ENCODE measurements at regions not wholly inside any gene's neighbourhood (a gene's known extent, or its start where the extent isn't known, plus 50 kb on each side); places are given as distances from the start of the nearest gene placed in this dataset.
"Not testable (repeated sequence)": the region's sequence is repeated elsewhere in the genome, so short reads cannot be mapped to it uniquely, and the experiment has no call there.

DNA sequence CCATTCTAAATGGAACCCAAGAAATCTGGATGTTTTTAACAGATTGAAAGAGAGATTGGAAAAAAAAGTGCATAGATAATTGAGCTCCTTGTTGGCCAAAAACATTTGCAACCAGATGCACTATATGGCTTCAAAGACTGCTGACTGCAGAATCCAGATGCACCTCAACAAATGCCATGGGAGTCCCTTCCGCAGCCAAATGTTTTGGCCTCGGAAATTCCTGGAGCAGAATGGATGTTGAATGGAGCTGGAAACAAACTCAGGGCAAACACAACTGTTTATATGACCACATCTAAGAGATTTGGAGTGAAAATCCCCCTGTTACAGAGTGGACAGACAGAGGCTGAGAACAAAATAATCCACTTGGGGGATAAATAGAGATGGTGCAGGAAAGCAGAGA, 285.0 kb upstream of the NFIA start:
- no peak for DNase-seq
- in situ Hi-C loops (cut with MboI; ENCODE audit: low pct_unique_long_range_greater_than_20kb, low sequenced_read_pairs): no loop called here

- no peak for DNase-seq
- in situ Hi-C loops (cut with MboI; ENCODE audit: low pct_unique_long_range_greater_than_20kb, low sequenced_read_pairs): no loop called here
Observed at GRCh38 chr1:60791226-60791625, 291.1 kb upstream of the NFIA start.

DNA sequence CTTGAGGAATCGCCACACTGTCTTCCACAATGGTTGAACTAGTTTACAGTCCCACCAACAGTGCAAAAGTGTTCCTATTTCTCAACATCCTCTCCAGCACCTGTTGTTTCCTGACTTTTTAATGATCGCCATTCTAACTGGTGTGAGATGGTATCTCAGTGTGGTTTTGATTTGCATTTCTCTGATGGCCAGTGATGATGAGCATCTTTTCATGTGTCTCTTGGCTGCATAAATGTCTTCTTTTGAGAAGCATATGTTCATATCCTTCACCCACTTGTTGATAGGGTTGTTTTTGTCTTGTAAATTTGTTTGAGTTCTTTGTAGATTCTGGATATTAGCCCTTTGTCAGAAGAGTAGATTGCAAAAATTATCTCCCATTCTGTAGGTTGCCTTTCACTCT, 309.3 kb upstream of the NFIA start:
- DNase-seq; in situ Hi-C loops (cut with MboI; ENCODE audit: low pct_unique_long_range_greater_than_20kb, low sequenced_read_pairs): not testable (repeated sequence)

DNA sequence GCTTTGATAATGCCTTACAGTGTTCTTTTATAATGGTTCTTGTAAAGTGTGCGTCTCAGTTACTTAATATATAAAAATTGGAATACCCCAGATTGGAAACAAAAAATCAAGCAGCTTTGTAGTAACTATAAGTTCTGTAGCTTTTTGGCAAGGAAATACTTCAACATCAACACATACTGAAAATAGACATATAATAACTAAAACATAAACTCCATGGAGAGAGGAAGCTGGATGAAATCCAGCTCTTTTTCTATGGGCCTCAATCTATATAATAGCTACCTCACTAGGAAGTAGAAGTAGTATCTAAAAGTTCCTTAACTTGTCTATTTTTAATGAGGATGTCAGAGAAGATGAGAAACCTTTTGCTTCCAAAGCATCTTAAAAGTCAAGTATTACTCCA, 313.3 kb upstream of the NFIA start:
- in situ Hi-C loops (cut with MboI; ENCODE audit: low pct_unique_long_range_greater_than_20kb, low sequenced_read_pairs): no loop called here
- DNase-seq: no peak

DNA sequence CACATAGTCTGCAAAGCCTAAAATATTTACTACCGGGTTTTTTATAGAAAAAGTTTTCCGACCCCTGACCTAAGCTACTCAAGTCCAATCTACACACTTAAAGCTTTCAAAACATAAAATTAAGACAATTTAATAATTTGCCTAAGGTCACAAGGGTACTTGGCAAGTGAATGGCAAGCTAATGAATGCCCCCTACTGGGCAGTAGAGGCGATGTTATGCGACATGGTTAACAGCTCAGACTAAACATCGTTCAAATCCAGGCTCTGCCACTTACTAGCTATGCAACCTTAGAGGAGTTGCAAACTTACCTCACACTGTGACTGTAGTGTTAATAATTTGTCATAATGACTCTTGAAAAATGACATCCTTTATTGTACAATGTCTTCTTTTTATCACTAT, 317.2 kb upstream of the NFIA start:
- in situ Hi-C loops (cut with MboI; ENCODE audit: low pct_unique_long_range_greater_than_20kb, low sequenced_read_pairs): no loop called here
- peak; percentile 38 for DNase-seq

DNA sequence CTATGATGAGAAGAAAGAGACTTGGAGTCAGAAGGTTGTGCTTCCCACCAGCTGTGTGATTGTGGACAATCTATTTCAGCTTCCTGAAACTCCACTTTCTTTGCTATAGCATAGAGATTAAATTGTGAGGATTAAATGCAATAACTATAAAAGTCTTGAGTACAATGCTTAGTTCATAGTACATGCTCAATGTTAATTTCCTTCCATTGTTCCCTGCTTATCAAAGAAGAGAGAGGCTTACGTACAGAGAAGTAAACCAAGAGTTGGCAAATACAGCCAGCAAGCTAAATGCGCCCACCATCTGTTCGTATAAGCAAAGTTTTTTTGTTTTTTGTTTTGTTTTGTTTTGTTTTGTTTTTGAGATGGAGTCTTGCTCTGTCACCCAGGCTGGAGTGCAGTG, 317.9 kb upstream of the NFIA start:
- no peak for DNase-seq

DNA sequence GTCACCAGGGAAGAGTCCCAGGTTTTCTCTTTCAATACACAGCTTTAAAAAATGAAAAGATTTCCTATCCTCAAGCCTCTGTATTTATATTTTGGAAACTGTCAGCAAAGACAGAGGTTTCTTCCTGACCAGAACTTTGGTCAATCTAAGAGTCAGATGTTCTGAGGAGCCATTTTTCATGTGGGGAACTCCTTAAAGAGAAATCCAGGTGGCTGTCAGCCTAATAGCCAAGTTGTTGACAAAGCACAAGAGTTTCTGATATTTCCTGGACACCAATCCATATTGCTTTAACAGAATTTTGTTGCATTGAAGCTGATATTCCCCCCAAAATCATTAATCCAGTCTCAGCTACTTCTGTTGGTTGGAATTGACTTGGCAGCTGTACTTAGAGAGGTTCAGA, 318.6 kb upstream of the NFIA start:
- no peak for DNase-seq
- in situ Hi-C loops (cut with MboI; ENCODE audit: low pct_unique_long_range_greater_than_20kb, low sequenced_read_pairs): no loop called here

More for the DNA sequence above, 317.9 kb upstream of the NFIA start:
- in situ Hi-C loops (cut with MboI; ENCODE audit: low pct_unique_long_range_greater_than_20kb, low sequenced_read_pairs): no loop called here

DNA sequence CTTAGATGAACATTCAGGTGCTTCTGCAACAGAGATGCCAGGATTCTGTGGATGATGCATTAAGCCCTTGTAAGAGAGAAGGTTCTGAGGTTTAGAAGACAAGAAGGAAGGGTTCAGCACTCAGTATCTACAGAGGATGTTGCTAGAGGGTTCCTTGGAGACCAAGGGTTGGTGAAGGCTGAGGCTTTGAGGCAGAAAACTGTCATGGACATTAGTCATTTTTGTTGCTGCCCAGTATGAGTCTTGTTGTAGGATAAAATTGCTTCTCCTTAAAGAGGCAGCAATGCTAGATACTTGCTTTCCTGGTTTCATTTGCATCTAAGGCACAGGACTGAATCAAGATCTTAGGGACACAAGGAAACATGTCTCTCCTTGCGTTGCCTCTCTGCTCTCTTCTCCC, 319.4 kb upstream of the NFIA start:
- in situ Hi-C loops (cut with MboI; ENCODE audit: low pct_unique_long_range_greater_than_20kb, low sequenced_read_pairs): no loop called here
- no peak for DNase-seq

- in situ Hi-C loops (cut with MboI; ENCODE audit: low pct_unique_long_range_greater_than_20kb, low sequenced_read_pairs): no loop called here
Observed at GRCh38 chr1:60762176-60762575, 320.2 kb upstream of the NFIA start.

GRCh38 chr1:60759291-60759690, 323.1 kb upstream of the NFIA start:
- DNase-seq: no peak
- in situ Hi-C loops (cut with MboI; ENCODE audit: low pct_unique_long_range_greater_than_20kb, low sequenced_read_pairs): no loop called here

More at GRCh38 chr1:60762176-60762575, 320.2 kb upstream of the NFIA start:
- DNase-seq: no peak

DNA sequence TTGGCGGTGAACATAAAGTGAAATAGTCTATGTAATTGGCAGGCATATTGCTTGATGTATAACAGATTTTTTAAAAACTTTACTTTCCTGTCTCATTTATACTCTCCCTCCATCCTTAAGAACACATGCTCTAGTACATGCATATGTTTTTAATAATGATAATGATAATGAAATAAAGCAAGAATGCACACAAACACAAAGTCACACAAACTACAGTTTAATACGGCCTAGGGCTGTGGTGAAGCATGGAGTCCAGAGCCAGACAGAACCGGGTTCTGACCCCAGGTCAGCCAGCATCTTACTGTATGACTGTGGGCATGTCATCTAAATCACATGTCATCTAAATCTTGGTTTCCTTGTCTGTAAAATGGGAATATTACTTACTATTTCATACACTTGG, 324.9 kb upstream of the NFIA start:
- no peak for DNase-seq
- in situ Hi-C loops (cut with MboI; ENCODE audit: low pct_unique_long_range_greater_than_20kb, low sequenced_read_pairs): no loop called here

DNA sequence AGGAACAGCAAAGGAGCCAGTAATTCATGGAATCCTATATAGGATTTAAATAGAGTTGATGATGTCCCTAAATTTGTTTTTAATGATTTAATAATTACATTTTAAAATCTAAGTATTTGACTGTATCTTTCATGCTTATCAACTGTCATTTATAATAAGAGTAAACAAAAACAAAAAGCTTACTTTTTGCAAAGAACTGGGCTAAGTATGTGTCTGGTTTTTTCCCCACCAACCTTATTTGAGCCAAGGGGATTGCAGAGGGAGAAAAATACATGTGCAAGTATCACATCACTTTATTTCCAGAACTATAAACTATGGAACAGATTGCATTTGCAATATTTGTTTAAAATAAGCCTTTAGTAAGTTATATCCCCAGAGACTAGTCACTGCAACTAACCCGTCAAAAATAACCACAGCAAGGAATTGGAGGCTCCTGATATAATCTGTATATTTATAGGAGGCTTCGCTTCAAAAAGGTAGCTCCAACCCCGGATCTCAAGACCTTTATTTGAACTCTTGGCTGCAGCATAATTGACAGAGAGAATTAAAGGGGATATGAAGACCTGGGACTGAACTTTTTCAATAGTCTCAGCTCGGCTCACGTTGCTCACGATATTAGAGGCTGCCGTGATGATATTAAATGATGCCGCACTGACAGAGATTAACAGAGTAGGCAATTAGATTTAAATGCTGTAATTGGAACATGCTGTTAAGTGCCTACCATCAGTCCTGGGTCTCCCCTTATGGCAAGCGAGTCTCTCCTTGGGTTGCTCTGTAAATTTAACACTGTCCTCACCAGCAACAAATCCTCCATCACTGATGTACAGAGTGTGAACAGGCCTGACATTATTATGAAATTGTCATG, 329.1 kb upstream of the NFIA start:
- DNase-seq: no peak
- in situ Hi-C loops (cut with MboI; ENCODE audit: low pct_unique_long_range_greater_than_20kb, low sequenced_read_pairs): no loop called here

- in situ Hi-C loops (cut with MboI; ENCODE audit: low pct_unique_long_range_greater_than_20kb, low sequenced_read_pairs): no loop called here
- no peak for DNase-seq
Observed at GRCh38 chr1:60751306-60751705, 331.1 kb upstream of the NFIA start.

DNA sequence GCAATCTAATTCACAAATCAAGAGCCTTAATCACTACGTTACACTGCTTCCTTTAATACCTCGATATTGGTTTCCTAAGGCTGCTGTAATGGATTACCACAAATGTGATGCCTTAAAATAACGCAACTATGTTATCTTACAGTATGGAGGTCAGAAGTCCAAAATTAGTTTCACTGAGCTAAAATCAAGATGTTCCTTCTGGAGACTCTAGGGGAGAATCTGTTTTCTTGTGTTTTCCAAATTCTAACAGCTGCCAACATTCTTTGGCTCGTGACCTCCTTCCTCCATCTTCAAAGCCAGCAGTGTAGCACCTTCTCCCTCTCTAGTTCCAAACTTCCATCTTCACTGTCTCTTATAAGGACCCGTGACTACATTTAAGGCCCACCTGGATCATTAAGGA, 335.0 kb upstream of the NFIA start:
- no peak for DNase-seq

DNA sequence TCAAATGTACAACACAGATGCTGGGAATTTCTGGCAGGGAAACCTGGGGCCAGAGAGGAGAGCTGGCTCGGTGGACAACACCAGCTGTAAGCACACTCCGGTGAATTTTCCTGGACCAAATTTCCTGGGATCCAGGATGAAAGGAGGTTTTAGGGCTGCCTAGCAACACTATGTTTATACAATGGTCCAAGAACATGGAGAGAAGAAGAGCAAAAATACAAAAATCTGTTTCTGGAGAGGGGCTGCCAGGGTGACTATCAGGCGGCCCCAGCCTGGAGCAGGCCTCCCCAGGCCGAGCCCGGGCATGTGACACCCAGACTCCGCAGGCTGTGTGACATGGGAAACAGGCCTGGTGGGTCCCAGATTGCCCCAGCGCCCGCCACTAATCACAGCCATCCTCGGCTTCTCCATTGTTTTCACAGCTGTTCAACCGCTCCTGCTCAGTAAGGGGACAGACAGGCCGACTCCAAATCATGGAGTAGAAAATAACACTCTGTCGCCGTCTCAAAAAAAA, 336.0 kb upstream of the NFIA start:
- no peak for DNase-seq
- in situ Hi-C loops (cut with MboI; ENCODE audit: low pct_unique_long_range_greater_than_20kb, low sequenced_read_pairs): no loop called here

More for the DNA sequence above, 335.0 kb upstream of the NFIA start:
- in situ Hi-C loops (cut with MboI; ENCODE audit: low pct_unique_long_range_greater_than_20kb, low sequenced_read_pairs): no loop called here

DNA sequence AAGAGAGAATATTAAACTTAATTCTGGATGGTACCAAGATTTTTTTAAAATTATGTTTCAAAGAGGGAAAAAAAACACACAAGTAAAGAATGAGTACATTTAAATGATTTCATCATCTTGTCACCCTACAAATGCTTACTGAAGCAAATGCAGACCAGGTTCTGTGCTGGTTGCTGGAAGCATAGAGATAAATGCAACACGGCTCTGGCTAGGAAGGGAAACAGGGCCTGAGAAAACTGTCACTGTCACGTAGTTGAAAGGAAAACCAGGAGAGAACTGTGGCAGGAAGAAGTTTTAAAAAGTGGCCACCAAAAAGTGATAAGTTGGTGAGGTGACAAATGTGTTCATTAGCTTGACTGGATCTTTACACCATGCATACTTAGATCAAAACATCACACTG, 336.9 kb upstream of the NFIA start:
- DNase-seq: no peak
- in situ Hi-C loops (cut with MboI; ENCODE audit: low pct_unique_long_range_greater_than_20kb, low sequenced_read_pairs): no loop called here

GRCh38 chr1:60742339-60742738, 340.0 kb upstream of the NFIA start:
- no peak for DNase-seq
- in situ Hi-C loops (cut with MboI; ENCODE audit: low pct_unique_long_range_greater_than_20kb, low sequenced_read_pairs): no loop called here

DNA sequence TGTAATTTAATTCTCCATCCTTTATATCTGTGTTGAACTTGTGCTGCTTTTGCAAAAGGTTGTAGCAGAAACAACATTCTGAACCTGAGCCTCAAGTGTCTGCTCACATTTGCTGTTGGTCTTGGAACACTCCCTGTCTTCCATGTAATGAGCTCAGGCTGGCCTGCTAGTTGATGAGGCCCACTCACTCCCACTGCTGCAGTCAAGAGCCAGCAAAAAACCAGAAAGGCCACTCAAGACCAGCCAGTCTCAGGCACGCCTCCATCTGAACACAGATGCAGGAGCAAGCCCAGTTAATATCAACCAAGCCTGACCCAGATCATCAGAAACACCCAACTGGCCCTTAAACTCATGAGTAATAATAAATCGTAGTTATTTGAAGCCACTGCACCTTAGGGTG, 342.2 kb upstream of the NFIA start:
- no peak for DNase-seq

DNA sequence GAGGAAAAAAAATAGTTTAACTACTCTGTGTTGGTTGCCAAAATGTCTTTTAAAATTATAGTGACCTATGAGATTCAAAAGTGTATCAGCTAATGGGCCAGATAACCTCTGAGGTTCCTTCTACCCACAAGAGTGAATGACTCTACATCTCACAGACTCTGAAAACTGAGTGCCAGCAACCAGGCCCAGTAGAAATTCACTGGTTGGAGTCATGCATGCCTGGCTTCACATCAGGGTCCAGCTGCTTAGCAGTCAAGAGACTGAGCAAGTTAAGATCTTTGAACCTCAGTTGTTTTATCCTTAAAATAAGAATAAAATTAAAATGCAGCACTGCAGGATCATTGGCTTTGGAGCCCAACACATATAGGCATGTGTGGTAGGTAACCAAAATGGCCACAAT, 342.6 kb upstream of the NFIA start:
- in situ Hi-C loops (cut with MboI; ENCODE audit: low pct_unique_long_range_greater_than_20kb, low sequenced_read_pairs): no loop called here
- no peak for DNase-seq

More for the DNA sequence above, 342.2 kb upstream of the NFIA start:
- in situ Hi-C loops (cut with MboI; ENCODE audit: low pct_unique_long_range_greater_than_20kb, low sequenced_read_pairs): no loop called here

- in situ Hi-C loops (cut with MboI; ENCODE audit: low pct_unique_long_range_greater_than_20kb, low sequenced_read_pairs): no loop called here
- DNase-seq: no peak
Observed at GRCh38 chr1:60732977-60733401, 349.4 kb upstream of the NFIA start.

DNA sequence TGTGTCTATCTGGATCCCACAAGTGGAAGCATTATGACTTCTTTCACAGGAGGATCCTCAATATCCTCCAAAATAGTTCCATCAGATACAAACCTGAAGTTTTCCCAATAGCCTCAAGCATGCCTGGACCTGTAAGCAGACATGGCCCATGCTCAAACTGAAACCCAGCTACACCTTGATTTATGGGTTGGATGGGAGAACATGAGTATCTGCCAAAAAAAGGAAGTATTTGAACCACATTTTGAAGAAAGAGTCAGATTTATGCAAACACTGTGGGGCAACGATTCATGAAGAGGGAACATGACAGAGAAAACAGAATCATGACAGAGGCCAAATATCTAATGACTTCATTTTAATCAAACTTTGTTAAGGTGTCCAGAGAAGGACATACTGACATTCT, 351.0 kb upstream of the NFIA start:
- no peak for DNase-seq

More for the DNA sequence above, 351.0 kb upstream of the NFIA start:
- in situ Hi-C loops (cut with MboI; ENCODE audit: low pct_unique_long_range_greater_than_20kb, low sequenced_read_pairs): no loop called here

Measured in KBM-7 (cell line).